ENCODE measurements at regions not wholly inside any gene's neighbourhood (a gene's known extent, or its start where the extent isn't known, plus 50 kb on each side); places are given as distances from the start of the nearest gene placed in this dataset.

- Histone ChIP-seq H3K27ac (ENCODE audit: low read depth, low read length, severe bottlenecking) (no peak overlapping the region), H3K9me3 (ENCODE audit: control insufficient read depth, low read length) (no peaks in the 10 kb centered on the region), H3K36me3 (ENCODE audit: control insufficient read depth, insufficient read depth, low read length) (no peaks in the 10 kb centered on the region), H3K4me1 (ENCODE audit: control insufficient read depth, insufficient read depth, low read length, poor library complexity, severe bottlenecking) (peaks cover 9% of the 10 kb centered on the region), H3K4me3 (ENCODE audit: extremely low read depth, insufficient read depth, low read length, poor library complexity, severe bottlenecking) (no peak overlapping the region)
- 67 to 79% methylated on average over 4 to 6 of the region's 11 CpGs for WGBS, 2 experiments (ENCODE audit: insufficient coverage in 2 of 2)
Measured at GRCh38 chr1:30377230-30378002, 346.0 kb downstream of the MATN1 start.

- no peaks in the 10 kb centered on the region for H3K36me3 ChIP-seq (ENCODE audit: control insufficient read depth, insufficient read depth, low read length)
- no peak overlapping the region for H3K27ac ChIP-seq (ENCODE audit: low read depth, low read length, severe bottlenecking)
- 85 to 94% methylated on average over 3 to 5 of the region's 7 CpGs for WGBS, 2 experiments (ENCODE audit: insufficient coverage in 2 of 2)
- H3K4me3 ChIP-seq (ENCODE audit: extremely low read depth, insufficient read depth, low read length, poor library complexity, severe bottlenecking): no peak overlapping the region
- peaks cover 9% of the 10 kb centered on the region for H3K4me1 ChIP-seq (ENCODE audit: control insufficient read depth, insufficient read depth, low read length, poor library complexity, severe bottlenecking)
- H3K9me3 ChIP-seq (ENCODE audit: control insufficient read depth, low read length): no peaks in the 10 kb centered on the region
Measured at GRCh38 chr1:30376054-30376697, 347.2 kb downstream of the MATN1 start.

DNA sequence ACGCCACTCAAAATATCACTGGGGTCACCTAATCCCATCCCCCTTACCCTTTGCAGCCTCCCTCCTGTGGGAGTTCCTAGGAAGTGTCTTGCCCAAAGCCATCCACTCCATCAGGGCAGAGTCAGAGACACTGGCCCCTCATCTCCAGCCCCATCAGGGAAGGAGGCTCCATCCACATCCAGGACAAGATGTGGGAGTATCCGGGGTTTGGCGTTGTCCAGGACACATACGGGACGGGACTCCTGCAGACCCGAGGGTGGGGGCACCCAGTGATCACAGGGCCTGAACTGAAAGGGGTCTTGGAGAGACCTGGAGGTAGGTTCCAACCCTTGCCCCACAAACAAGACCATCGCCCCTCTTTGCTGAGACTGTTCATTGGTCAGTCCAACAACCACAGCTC lies 348.2 kb downstream of the MATN1 start:
- Histone ChIP-seq H3K36me3 (ENCODE audit: control insufficient read depth, insufficient read depth, low read length) (no peaks in the 10 kb centered on the region), H3K9me3 (ENCODE audit: control insufficient read depth, low read length) (no peaks in the 10 kb centered on the region), H3K27ac (ENCODE audit: low read depth, low read length, severe bottlenecking) (no peak overlapping the region), H3K4me1 (ENCODE audit: control insufficient read depth, insufficient read depth, low read length, poor library complexity, severe bottlenecking) (peaks cover 8% of the 10 kb centered on the region), H3K4me3 (ENCODE audit: extremely low read depth, insufficient read depth, low read length, poor library complexity, severe bottlenecking) (no peak overlapping the region)
- 50% methylated on average over 2 of the region's 7 CpGs for WGBS, 2 experiments (ENCODE audit: insufficient coverage in 2 of 2)

- Histone ChIP-seq H3K36me3 (ENCODE audit: control insufficient read depth, insufficient read depth, low read length) (no peaks in the 10 kb centered on the region), H3K4me1 (ENCODE audit: control insufficient read depth, insufficient read depth, low read length, poor library complexity, severe bottlenecking) (peaks cover 4% of the 10 kb centered on the region), H3K27ac (ENCODE audit: low read depth, low read length, severe bottlenecking) (no peak overlapping the region), H3K4me3 (ENCODE audit: extremely low read depth, insufficient read depth, low read length, poor library complexity, severe bottlenecking) (no peak overlapping the region), H3K9me3 (ENCODE audit: control insufficient read depth, low read length) (no peaks in the 10 kb centered on the region)
- 88 to 98% methylated on average over 11 to 18 of the region's 20 CpGs for WGBS, 2 experiments (ENCODE audit: insufficient coverage in 2 of 2)
Measured at GRCh38 chr1:30374400-30375070, 348.9 kb downstream of the MATN1 start.

DNA sequence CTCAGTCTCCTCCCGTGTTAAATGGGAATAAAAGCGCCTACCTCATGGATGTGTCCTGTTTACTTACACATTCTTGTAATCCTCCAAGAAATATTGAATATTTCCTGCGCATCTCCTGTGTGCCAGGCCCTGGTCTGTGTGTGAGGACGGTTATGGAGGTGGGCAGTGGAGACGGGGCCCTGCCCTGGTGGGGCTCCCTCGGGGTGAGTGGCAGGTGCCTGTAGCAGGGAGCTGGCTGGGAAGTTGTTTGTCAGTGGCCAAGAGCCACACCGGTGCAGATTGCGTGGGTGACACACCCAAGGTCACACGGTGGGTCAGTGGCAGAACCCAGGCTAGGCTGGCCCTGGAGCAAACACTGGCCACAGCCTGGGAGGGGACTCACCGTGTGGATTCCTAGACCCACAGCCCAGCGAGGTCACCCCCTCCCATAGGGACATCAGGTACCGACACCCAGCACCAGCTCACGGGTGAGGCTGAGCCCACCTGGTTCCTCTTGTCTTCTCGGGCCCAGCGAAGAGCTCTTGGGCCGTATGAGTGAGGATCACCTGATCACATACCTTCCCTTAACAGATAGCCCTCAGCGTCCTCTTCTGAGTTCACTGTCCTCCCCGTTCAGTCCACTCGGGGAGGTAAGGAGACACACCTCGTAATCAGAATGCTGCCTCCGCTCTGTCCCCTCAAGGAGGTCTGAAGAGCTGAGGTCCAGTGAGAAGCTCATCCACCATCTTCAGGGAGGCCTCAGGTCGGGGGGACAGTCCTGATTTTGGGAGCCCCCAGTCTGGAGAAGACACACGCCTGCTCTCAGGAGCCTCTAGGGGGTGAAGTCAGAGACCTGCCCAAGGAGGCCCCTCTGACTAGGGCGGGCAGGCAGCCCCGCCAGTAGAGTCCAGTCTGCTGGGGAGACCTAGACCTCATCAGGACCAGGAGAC lies 349.6 kb downstream of the MATN1 start:
- no peak overlapping the region for H3K27ac ChIP-seq (ENCODE audit: low read depth, low read length, severe bottlenecking)
- H3K9me3 ChIP-seq (ENCODE audit: control insufficient read depth, low read length): no peaks in the 10 kb centered on the region
- WGBS, 2 experiments (ENCODE audit: insufficient coverage in 2 of 2): 94% methylated on average over 20 to 21 of the region's 25 CpGs
- H3K4me1 ChIP-seq (ENCODE audit: control insufficient read depth, insufficient read depth, low read length, poor library complexity, severe bottlenecking): peaks cover 3% of the 10 kb centered on the region
- H3K4me3 ChIP-seq (ENCODE audit: extremely low read depth, insufficient read depth, low read length, poor library complexity, severe bottlenecking): no peak overlapping the region
- no peaks in the 10 kb centered on the region for H3K36me3 ChIP-seq (ENCODE audit: control insufficient read depth, insufficient read depth, low read length)

GRCh38 chr1:30372792-30373433 lies 350.5 kb downstream of the MATN1 start:
- Histone ChIP-seq H3K36me3 (ENCODE audit: control insufficient read depth, insufficient read depth, low read length) (no peaks in the 10 kb centered on the region), H3K4me3 (ENCODE audit: extremely low read depth, insufficient read depth, low read length, poor library complexity, severe bottlenecking) (no peak overlapping the region), H3K9me3 (ENCODE audit: control insufficient read depth, low read length) (no peaks in the 10 kb centered on the region), H3K4me1 (ENCODE audit: control insufficient read depth, insufficient read depth, low read length, poor library complexity, severe bottlenecking) (peaks cover 3% of the 10 kb centered on the region), H3K27ac (ENCODE audit: low read depth, low read length, severe bottlenecking) (no peak overlapping the region)
- WGBS, 2 experiments (ENCODE audit: insufficient coverage in 2 of 2): 64 to 73% methylated on average over 7 of the region's 7 CpGs

- peaks cover 2% of the 10 kb centered on the region for H3K4me1 ChIP-seq (ENCODE audit: control insufficient read depth, insufficient read depth, low read length, poor library complexity, severe bottlenecking)
- 68 to 90% methylated on average over 1 to 4 of the region's 7 CpGs for WGBS, 2 experiments (ENCODE audit: insufficient coverage in 2 of 2)
- H3K36me3 ChIP-seq (ENCODE audit: control insufficient read depth, insufficient read depth, low read length): no peaks in the 10 kb centered on the region
- H3K27ac ChIP-seq (ENCODE audit: low read depth, low read length, severe bottlenecking): no peak overlapping the region
- H3K9me3 ChIP-seq (ENCODE audit: control insufficient read depth, low read length): no peaks in the 10 kb centered on the region
- H3K4me3 ChIP-seq (ENCODE audit: extremely low read depth, insufficient read depth, low read length, poor library complexity, severe bottlenecking): no peak overlapping the region
Measured at GRCh38 chr1:30371888-30372791, 351.2 kb downstream of the MATN1 start.

DNA sequence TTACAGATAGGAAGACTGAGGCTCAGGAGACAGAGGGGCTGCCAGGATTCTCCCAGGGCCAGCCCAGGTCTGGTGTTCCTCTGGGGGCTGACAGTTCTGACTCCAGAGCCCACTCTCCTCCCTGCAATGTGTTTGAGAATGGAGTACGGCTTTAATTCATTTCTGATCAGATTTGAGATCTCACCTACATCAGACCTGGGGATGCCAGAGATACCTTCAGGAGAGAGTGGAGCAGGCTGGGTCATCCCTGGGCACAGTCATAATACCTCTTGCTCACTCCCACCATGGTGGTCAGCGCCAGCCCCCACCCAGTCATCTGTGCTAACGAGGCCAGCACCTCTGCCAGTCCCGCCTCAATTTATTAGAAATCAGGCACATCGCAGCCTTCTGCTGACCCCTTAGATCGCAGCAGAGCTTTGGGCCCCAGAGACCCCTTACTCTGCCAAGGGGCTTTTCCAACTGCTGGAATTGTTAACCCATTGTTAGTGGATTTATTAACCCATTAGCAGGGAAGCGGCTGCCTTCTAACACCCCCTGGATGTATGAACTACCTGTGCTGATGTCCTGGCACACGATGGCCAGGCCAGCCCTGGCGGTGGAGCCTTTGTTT lies 352.1 kb downstream of the MATN1 start:
- H3K4me3 ChIP-seq (ENCODE audit: extremely low read depth, insufficient read depth, low read length, poor library complexity, severe bottlenecking): no peak overlapping the region
- 88 to 92% methylated on average over 6 to 8 of the region's 9 CpGs for WGBS, 2 experiments (ENCODE audit: insufficient coverage in 2 of 2)
- H3K36me3 ChIP-seq (ENCODE audit: control insufficient read depth, insufficient read depth, low read length): no peaks in the 10 kb centered on the region
- H3K9me3 ChIP-seq (ENCODE audit: control insufficient read depth, low read length): no peaks in the 10 kb centered on the region
- no peaks in the 10 kb centered on the region for H3K4me1 ChIP-seq (ENCODE audit: control insufficient read depth, insufficient read depth, low read length, poor library complexity, severe bottlenecking)
- H3K27ac ChIP-seq (ENCODE audit: low read depth, low read length, severe bottlenecking): no peak overlapping the region

DNA sequence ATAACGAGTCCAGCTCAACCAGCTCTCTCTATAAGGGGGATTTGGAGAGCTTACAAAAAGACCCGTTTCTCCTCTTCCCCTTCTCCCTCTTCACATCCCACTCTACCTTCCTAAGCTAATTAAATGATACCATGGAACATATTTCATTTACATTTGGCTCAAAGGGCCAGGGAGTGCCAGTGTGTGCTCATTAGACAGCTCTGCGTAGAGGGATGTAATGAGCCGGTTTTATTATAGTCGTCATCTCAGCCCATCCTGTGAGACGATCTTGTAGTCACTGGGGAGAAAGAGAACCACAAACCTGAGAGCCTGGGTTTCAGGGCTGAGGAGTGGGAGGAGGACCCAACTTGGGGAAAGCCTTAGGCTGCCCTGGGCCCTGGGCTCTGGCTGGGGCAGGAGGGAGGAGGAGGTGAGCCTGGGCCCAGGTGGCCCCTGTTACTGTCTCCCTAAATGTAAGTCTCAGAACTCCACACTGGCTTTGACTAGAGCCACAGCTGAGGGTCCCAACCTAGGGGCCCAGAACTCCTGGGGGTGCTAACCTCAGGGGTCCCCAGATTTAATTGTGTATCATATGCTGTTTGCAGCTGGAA lies 354.6 kb downstream of the MATN1 start:
- 62 to 87% methylated on average over 2 to 5 of the region's 6 CpGs for WGBS, 2 experiments (ENCODE audit: insufficient coverage in 2 of 2)
- H3K4me1 ChIP-seq (ENCODE audit: control insufficient read depth, insufficient read depth, low read length, poor library complexity, severe bottlenecking): no peaks in the 10 kb centered on the region

More for the DNA sequence above, 354.6 kb downstream of the MATN1 start:
- H3K9me3 ChIP-seq (ENCODE audit: control insufficient read depth, low read length): no peaks in the 10 kb centered on the region
- no peak overlapping the region for H3K27ac ChIP-seq (ENCODE audit: low read depth, low read length, severe bottlenecking)
- H3K36me3 ChIP-seq (ENCODE audit: control insufficient read depth, insufficient read depth, low read length): no peaks in the 10 kb centered on the region
- no peak overlapping the region for H3K4me3 ChIP-seq (ENCODE audit: extremely low read depth, insufficient read depth, low read length, poor library complexity, severe bottlenecking)

All from mesodermal cell (in vitro differentiated cells).